ENCODE measurements at regions not wholly inside any gene's neighbourhood (a gene's known extent, or its start where the extent isn't known, plus 50 kb on each side); places are given as distances from the start of the nearest gene placed in this dataset.

GRCh38 chr1:25056536-25056935, 126.5 kb upstream of the RUNX3 start:
- DNase-seq (ENCODE audit: low read depth in 3 of 3), result no peak

- DNase-seq (ENCODE audit: low read depth in 3 of 3), result no peak
Measured at GRCh38 chr1:25055961-25056360, 125.9 kb upstream of the RUNX3 start.

GRCh38 chr1:25055324-25055780, 125.3 kb upstream of the RUNX3 start:
- no peak for DNase-seq (ENCODE audit: low read depth in 3 of 3)

- no peak for DNase-seq (ENCODE audit: low read depth in 3 of 3)
Measured at GRCh38 chr1:25054526-25055323, 124.6 kb upstream of the RUNX3 start.

GRCh38 chr1:25053576-25054250, 123.6 kb upstream of the RUNX3 start:
- DNase-seq (ENCODE audit: low read depth in 3 of 3), result no peak

- no peak for DNase-seq (ENCODE audit: low read depth in 3 of 3)
Measured at GRCh38 chr1:25051906-25052305, 121.8 kb upstream of the RUNX3 start.

- no peak for DNase-seq (ENCODE audit: low read depth in 3 of 3)
Measured at GRCh38 chr1:25051504-25051903, 121.4 kb upstream of the RUNX3 start.

GRCh38 chr1:25050165-25050564, 120.1 kb upstream of the RUNX3 start:
- no peak for DNase-seq (ENCODE audit: low read depth in 3 of 3)

- no peak for DNase-seq (ENCODE audit: low read depth in 3 of 3)
Measured at GRCh38 chr1:25049190-25049589, 119.1 kb upstream of the RUNX3 start.

- DNase-seq (ENCODE audit: low read depth in 3 of 3), result no peak
Measured at GRCh38 chr1:25048728-25049127, 118.7 kb upstream of the RUNX3 start.

- no peak for DNase-seq (ENCODE audit: low read depth in 3 of 3)
Measured at GRCh38 chr1:25047506-25048240, 117.6 kb upstream of the RUNX3 start.

GRCh38 chr1:25046194-25046532, 116.1 kb upstream of the RUNX3 start:
- DNase-seq (ENCODE audit: low read depth in 3 of 3), result no peak

GRCh38 chr1:25045480-25046193, 115.6 kb upstream of the RUNX3 start:
- DNase-seq (ENCODE audit: low read depth in 3 of 3), result no peak

- DNase-seq (ENCODE audit: low read depth in 3 of 3), result no peak
Measured at GRCh38 chr1:25043228-25043580, 113.1 kb upstream of the RUNX3 start.

GRCh38 chr1:25042331-25043227, 112.5 kb upstream of the RUNX3 start:
- no peak for DNase-seq (ENCODE audit: low read depth in 3 of 3)

- no peak for DNase-seq (ENCODE audit: low read depth in 3 of 3)
Measured at GRCh38 chr1:25041916-25042315, 111.8 kb upstream of the RUNX3 start.

- DNase-seq (ENCODE audit: low read depth in 3 of 3), result no peak
Measured at GRCh38 chr1:25040122-25040685, 110.1 kb upstream of the RUNX3 start.

- DNase-seq (ENCODE audit: low read depth in 3 of 3), result no peak
Measured at GRCh38 chr1:25039229-25039628, 109.2 kb upstream of the RUNX3 start.

- no peak for DNase-seq (ENCODE audit: low read depth in 3 of 3)
Measured at GRCh38 chr1:25038699-25039098, 108.6 kb upstream of the RUNX3 start.

- no peak for DNase-seq (ENCODE audit: low read depth in 3 of 3)
Measured at GRCh38 chr1:25037174-25038074, 107.3 kb upstream of the RUNX3 start.
